Stimulated activated naive B cell treated with anti-CD40 and anti-IgM and Interleukin-4, amounts not matched to agents 10 μg/mL and 1 μg/mL and 100 μg/mL, for 72 hours (primary cell): ENCODE measurements at regions not wholly inside any gene's neighbourhood (a gene's known extent, or its start where the extent isn't known, plus 50 kb on each side); places are given as distances from the start of the nearest gene placed in this dataset.
A peak's percentile ranks its signal among the peaks of the same experiment; 100 is the strongest.

ENCODE experiments used
- ATAC-seq, 2 donors: fragments of 150-1000 bp; cut with Tn5 transposase; replicated peaks; 2 replicates each; pipeline ENCODE4 v1.10.0; 2021; ENCODE audit warnings: moderate library complexity in 1 of 2
- DNase-seq: peaks from one replicate; pipeline ENCODE4 v3.0.0; 2021
- H3K27ac Mint-ChIP-seq: one replicate; pipeline ENCODE4 v1.8.0; 2022; ENCODE audit warnings: mild to moderate bottlenecking, mixed read lengths
- H3K27me3 Mint-ChIP-seq, 2 donors: one replicate each; pipeline ENCODE4 v1.8.0; 2022; ENCODE audit warnings: mixed read lengths in 2 of 2
- H3K36me3 Mint-ChIP-seq, 2 donors: one replicate each; pipeline ENCODE4 v1.8.0; 2022; ENCODE audit warnings: mixed read lengths in 2 of 2, mild to moderate bottlenecking in 1 of 2
- H3K4me1 Mint-ChIP-seq, 2 donors: one replicate each; pipeline ENCODE4 v1.8.0; 2022; ENCODE audit warnings: mixed read lengths in 2 of 2, mild to moderate bottlenecking in 1 of 2
- H3K4me3 Mint-ChIP-seq, 2 donors: one replicate each; pipeline ENCODE4 v1.8.0; 2022; ENCODE audit warnings: mild to moderate bottlenecking in 2 of 2, mixed read lengths in 2 of 2, moderate library complexity in 1 of 2
- H3K9me3 Mint-ChIP-seq, 2 donors: one replicate each; pipeline ENCODE4 v1.8.0; 2022; ENCODE audit warnings: mixed read lengths in 2 of 2, mild to moderate bottlenecking in 1 of 2

DNA sequence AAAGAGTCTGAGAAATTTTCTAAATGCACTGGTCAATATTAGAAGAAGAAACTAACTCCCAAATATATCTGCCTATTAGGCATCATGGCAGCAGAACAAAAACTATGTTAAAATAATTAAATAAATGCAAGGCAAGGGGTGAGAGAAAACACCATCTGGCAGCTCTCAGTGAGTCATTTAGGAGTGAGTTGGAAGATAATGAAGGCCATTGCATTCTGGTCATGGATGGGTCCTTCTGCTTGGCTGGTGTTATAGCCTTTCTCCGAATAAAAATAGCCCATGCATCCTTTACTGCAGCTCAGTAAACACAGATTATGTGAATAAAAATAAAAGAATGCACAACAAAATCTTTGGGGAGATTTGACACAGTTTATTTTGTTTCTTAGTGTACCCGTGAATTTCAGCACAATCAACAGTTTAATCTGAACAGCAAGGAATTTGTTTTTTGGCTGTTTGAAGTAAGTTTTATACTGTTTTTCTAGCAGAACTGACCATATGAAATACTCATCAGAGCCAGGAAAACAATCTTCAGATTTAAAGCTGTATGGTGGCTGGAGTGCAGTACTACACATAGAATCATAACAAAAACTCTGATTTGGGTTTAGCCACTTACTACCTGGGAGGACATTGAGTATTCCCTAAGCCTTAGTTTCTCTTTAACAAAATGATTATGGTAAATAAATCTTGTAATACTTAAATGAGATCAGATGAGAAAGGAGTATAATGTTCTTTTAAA is 225.1 kb upstream of the ITGA4 start:
- Mint-ChIP-seq H3K4me3 (no peak overlapping the region), H3K27me3 (no peaks in the 10 kb centered on the region), H3K4me1 (peaks cover 7% of the 10 kb centered on the region in 2 donors), H3K27ac (no peak overlapping the region), H3K36me3 (peaks cover 0 to 3% of the 10 kb centered on the region in 2 donors), H3K9me3 (no peaks in the 10 kb centered on the region)
- ATAC-seq, result no peak
- no peak for DNase-seq

DNA sequence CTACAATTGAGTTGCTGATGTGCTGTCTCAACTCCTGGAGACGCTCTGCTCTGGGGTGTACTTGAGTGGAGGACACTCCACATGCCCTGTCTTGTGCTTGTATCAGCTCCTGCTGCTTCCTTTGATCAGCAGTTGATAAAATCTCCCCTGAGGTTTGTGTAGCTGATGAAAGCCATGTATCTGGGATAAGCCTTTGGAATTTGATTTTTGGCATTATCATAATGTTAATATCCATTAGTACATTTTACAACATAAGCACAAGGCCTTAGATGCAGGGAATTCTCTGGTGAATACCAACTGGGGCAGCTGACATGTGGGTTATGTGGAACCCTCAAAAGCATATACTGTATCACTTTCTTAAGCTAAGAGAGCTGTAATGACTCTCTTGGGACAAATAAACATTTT is 222.7 kb upstream of the ITGA4 start:
- H3K4me1 Mint-ChIP-seq, result peaks cover 7 to 9% of the 10 kb centered on the region in 2 donors

DNA sequence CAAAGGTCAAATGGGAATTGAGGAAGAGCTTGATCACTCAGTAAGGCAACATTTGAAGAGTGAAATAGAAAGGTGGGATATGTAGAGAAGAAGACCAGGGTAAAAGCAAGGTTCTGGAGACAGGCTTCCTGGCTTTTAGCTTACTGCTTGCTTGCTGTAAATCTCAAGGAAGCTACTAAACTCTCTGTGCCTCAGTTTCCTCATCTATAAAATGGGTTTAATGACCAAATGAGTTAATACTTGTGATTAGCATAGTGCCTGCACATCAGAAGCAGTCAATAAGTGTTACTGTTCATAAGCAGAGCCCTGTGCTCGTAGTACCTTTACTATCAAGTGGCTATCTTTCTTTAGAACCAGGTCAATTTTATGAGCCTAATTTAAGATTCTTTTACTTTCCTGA is 222.2 kb upstream of the ITGA4 start:
- Mint-ChIP-seq H3K4me1 (peaks cover 7 to 9% of the 10 kb centered on the region in 2 donors), H3K4me3 (no peak overlapping the region), H3K36me3 (peaks cover 0 to 5% of the 10 kb centered on the region in 2 donors), H3K27me3 (no peaks in the 10 kb centered on the region), H3K9me3 (peaks cover 0 to 2% of the 10 kb centered on the region in 2 donors), H3K27ac (no peak overlapping the region)
- no peak for ATAC-seq
- no peak for DNase-seq

More for the DNA sequence above, 222.7 kb upstream of the ITGA4 start:
- no peaks in the 10 kb centered on the region for H3K27me3 Mint-ChIP-seq
- peaks cover 0 to 2% of the 10 kb centered on the region in 2 donors for H3K9me3 Mint-ChIP-seq
- no peak overlapping the region for H3K4me3 Mint-ChIP-seq
- ATAC-seq (no peak), DNase-seq (no peak)
- H3K27ac Mint-ChIP-seq, result no peak overlapping the region
- peaks cover 0 to 5% of the 10 kb centered on the region in 2 donors for H3K36me3 Mint-ChIP-seq

DNA sequence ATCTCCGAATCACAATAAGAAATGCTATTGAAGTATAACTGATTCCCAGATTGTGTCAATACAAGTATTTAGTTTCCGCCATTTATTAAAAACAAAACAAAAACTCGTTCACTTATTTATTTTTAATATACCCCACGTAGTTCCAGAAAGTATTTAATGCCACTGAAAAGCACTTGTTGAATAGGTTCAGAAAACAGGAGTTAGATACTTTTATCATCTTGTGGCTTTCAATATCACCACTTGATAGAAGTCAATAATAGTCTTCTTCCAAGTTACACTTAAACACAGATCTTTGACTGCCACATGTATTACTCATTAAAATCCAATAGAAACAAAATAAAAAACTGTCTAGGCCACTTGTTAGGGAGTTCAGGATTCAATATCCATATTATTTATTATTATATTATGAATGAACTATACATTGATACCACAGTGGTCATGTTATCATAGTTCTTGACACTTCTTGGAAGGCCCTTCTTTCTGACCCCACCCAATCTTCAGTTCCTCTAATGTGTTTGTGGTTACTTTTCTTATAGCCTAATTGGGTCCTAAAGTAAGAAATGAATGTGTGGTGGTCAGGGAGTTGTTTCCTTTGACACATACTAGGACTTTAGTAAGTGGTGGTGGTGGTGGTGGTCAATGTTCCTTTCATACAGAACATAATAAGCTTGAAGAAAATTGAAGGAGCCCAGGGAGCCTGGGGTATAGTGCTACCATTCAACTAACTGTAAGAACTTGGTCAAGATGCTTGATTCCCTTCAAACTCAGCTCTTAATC is 221.3 kb upstream of the ITGA4 start:
- peaks cover 7 to 9% of the 10 kb centered on the region in 2 donors for H3K4me1 Mint-ChIP-seq
- no peak overlapping the region for H3K27ac Mint-ChIP-seq
- ATAC-seq, result peak; percentile 96 to 97
- peaks cover 0 to 5% of the 10 kb centered on the region in 2 donors for H3K36me3 Mint-ChIP-seq
- H3K9me3 Mint-ChIP-seq, result peaks cover 0 to 2% of the 10 kb centered on the region in 2 donors
- no peak overlapping the region for H3K4me3 Mint-ChIP-seq
- no peaks in the 10 kb centered on the region for H3K27me3 Mint-ChIP-seq
- peak; percentile 35 for DNase-seq

DNA sequence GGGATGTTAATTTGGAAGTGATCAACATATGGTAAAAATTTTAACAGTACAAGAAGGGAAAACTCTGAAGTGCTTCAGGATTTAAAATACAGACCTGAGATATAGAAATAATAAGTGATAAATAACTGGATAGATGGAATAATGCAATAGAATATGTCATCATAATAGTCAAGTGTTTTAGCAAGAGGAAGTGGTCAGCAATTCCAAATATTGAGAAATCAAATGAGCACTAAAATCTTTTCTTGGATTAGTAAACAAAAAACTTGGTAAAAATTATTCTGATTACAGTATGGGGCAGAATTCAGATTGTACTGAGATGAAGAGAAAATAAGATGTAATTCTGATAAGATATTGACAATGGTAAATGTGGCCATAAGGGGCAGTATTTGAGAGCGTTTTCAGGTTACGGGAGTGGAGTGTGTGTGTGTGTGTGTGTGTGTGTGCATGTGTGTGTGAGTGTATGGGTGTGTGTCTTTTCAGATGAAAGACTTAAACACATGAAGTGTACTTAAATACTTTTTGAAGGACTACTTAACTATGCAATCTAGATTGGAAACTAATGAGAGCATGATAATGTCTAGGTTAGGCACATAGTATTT is 217.9 kb upstream of the ITGA4 start:
- ATAC-seq (no peak), DNase-seq (no peak)
- Mint-ChIP-seq H3K36me3 (peaks cover 0 to 5% of the 10 kb centered on the region in 2 donors), H3K27ac (no peak overlapping the region), H3K4me1 (peaks cover 11 to 14% of the 10 kb centered on the region in 2 donors), H3K27me3 (no peaks in the 10 kb centered on the region), H3K9me3 (peaks cover 0 to 2% of the 10 kb centered on the region in 2 donors), H3K4me3 (no peak overlapping the region)

DNA sequence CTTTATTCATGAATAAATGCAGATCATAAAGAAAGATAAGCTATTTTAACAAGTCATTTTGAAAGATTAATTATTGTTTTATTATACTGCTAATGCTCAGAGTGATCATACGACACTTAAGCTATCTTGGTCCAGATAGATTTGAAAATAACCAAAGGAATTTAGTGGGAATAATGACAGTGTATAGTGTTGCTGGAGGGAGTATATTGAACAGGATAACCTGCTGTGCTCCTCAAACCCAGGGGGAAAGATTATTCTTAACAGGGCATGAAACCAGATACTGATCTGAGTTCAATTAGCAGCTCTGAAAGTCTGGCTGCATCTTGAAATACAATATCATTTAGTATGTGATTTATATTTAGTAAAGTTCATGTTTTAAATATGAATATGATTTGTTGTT is 216.3 kb upstream of the ITGA4 start:
- ATAC-seq, result no peak
- no peak overlapping the region for H3K27ac Mint-ChIP-seq
- H3K9me3 Mint-ChIP-seq, result peaks cover 0 to 2% of the 10 kb centered on the region in 2 donors
- no peak for DNase-seq
- H3K4me3 Mint-ChIP-seq, result no peak overlapping the region
- H3K4me1 Mint-ChIP-seq, result peaks cover 11 to 13% of the 10 kb centered on the region in 2 donors
- H3K36me3 Mint-ChIP-seq, result peaks cover 0 to 5% of the 10 kb centered on the region in 2 donors
- no peaks in the 10 kb centered on the region for H3K27me3 Mint-ChIP-seq

DNA sequence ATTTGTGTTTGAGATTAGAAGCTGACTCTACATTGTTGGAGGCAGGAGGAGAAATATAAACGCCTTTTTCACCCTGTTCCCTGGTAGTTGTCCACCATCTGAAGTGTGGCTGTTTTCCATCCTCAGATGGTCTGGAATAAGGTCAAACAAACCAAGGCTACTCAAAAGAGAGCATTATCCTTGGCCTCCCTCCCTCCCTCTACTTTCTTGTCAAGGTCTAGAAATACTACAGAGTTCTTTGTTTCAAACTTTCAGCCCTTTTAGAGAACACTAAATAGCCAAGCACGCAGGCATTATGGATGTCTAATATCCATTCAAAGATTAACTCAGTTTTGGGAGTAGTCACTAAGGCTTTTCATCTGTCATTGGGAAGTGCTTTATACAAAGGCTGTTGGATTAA is 215.8 kb upstream of the ITGA4 start:
- H3K27ac Mint-ChIP-seq, result no peak overlapping the region
- peaks cover 0 to 2% of the 10 kb centered on the region in 2 donors for H3K9me3 Mint-ChIP-seq
- no peaks in the 10 kb centered on the region for H3K27me3 Mint-ChIP-seq
- ATAC-seq, result no peak
- H3K4me1 Mint-ChIP-seq, result peaks cover 7 to 8% of the 10 kb centered on the region in 2 donors
- H3K4me3 Mint-ChIP-seq, result no peak overlapping the region
- no peak for DNase-seq
- peaks cover 0 to 5% of the 10 kb centered on the region in 2 donors for H3K36me3 Mint-ChIP-seq

DNA sequence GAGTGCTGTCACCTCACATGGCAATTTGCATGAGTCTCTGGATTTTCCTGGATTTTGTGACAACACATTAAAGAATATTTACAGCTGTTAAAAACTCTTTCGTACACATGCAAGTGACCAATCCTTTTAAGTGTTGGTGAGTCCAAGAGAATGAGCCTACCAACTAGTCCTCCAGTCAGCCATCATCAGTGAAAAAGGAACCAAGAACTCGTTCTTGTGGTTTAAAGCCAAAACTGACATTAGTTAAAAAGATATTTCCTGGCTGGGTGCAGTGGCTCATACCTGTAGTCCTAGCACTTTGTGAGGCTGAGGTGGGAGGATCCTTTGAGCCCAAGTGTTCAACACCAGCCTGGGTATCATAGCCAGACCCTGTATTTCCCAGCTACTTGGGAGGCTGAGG is 215.4 kb upstream of the ITGA4 start:
- H3K27ac Mint-ChIP-seq, result no peak overlapping the region
- H3K27me3 Mint-ChIP-seq, result no peaks in the 10 kb centered on the region
- no peak for DNase-seq
- H3K4me3 Mint-ChIP-seq, result no peak overlapping the region
- peak; percentile 77 to 82 for ATAC-seq
- H3K9me3 Mint-ChIP-seq, result peaks cover 0 to 2% of the 10 kb centered on the region in 2 donors
- H3K4me1 Mint-ChIP-seq, result peaks cover 6 to 7% of the 10 kb centered on the region in 2 donors
- H3K36me3 Mint-ChIP-seq, result peaks cover 0 to 5% of the 10 kb centered on the region in 2 donors

DNA sequence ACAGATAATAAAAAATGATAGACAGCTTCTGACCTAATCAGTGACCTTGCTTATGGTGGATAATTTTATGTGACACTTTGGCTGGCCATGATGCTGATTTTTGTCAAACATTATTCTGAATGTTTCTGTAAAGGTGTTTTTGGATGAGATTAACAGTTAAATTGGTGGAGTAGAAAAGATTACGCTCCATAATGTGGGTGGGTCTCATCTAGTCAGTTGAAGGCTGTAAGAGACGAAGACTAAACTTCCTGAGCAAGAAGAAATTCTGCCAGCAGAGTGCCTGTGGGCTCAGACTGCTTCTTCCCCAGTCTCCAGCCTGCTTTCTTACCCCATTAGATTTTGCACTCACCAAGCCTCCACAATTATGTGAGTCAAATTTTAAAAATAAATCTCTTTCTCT is 214.9 kb upstream of the ITGA4 start:
- Mint-ChIP-seq H3K4me1 (peaks cover 4 to 7% of the 10 kb centered on the region in 2 donors), H3K9me3 (peaks cover 0 to under 1% of the 10 kb centered on the region in 2 donors), H3K36me3 (no peaks in the 10 kb centered on the region), H3K27ac (no peak overlapping the region), H3K27me3 (no peaks in the 10 kb centered on the region), H3K4me3 (no peak overlapping the region)
- DNase-seq (no peak), ATAC-seq (no peak)

DNA sequence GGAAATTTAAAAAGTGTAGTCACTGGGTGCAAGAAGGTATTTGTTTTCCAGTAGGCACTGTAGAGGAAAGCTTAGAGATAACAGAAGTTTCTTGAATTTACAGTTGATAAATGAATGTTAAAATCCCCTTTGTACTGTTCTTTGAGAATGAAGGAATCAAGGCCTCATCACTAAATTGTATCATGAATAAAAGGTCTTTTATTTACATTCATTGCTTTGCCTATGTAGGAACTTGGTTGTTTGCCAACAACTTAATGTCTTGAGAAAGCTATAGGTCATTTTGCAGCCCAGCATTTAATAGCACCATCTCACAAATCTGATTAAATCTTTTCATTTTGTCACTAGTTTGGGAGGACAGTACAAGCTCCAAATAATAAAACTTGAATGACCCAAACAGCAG is 213.9 kb upstream of the ITGA4 start:
- Mint-ChIP-seq H3K36me3 (no peaks in the 10 kb centered on the region), H3K27ac (no peak overlapping the region), H3K9me3 (no peaks in the 10 kb centered on the region), H3K4me3 (no peak overlapping the region), H3K27me3 (no peaks in the 10 kb centered on the region), H3K4me1 (peaks cover 4 to 7% of the 10 kb centered on the region in 2 donors)
- DNase-seq (no peak), ATAC-seq (no peak)

DNA sequence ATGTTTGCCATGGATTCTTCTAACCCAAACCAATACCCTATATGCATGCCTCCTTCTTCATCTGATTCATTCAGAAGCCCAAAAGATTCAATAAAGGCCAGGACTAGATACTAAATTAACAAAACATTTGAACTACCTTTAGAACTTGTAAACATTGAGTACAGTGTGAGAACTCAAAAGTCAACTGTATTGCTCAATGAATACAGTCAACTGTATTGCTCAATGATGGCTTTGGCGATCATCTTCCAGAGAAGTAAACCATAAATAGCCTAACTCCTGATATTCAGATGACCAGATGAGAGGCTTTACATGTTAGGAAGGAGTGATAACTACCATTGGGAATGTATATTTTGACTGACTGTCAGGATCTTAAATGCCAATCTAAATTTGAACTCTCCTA is 206.5 kb upstream of the ITGA4 start:
- DNase-seq (no peak), ATAC-seq (no peak)
- H3K27ac Mint-ChIP-seq, result no peak overlapping the region
- no peaks in the 10 kb centered on the region for H3K27me3 Mint-ChIP-seq
- H3K9me3 Mint-ChIP-seq, result no peaks in the 10 kb centered on the region
- peaks cover 4 to 10% of the 10 kb centered on the region in 2 donors for H3K4me1 Mint-ChIP-seq
- no peaks in the 10 kb centered on the region for H3K36me3 Mint-ChIP-seq
- H3K4me3 Mint-ChIP-seq, result no peak overlapping the region

DNA sequence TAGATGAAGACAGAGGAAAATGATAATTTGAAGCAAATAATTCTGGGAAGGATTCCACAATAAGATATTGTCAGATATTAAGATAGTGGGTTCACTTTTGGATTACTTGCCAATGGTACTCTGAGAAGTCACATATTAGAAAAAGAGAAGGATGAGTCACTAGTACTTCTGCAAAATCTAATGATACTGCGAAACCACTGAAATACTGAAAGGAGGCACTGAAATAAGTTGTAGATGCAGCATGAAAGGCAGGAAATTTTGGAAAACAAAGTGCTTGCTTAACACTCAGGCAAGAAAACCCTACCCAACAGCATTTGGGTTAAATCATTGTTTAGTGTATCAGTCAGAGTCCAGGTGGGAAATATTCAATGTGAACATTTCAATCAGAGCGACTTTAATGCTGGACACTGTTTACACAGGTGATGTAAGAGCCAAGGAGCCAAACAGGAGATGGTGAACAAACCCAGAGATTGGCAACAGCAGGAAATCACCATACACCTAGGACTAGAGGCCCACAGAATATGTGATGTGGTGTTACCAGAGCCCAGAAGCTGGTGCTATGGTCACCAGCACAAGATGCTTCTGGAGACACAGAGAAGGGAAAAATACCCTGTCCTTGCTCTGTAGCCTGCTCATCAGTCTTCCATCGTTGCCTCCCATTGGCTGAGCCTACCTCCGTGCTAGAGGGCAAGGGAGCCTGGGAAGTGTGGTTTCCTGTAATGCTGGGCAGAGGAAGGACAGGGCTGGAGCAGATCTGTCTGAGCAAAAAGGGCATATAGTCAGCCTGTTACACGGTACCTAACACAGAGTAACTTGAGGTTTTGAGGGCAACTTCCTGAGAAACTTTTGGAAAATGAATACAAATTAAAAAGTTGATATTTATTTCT is 204.7 kb upstream of the ITGA4 start:
- H3K4me1 Mint-ChIP-seq, result peaks cover 4 to 10% of the 10 kb centered on the region in 2 donors
- no peaks in the 10 kb centered on the region for H3K36me3 Mint-ChIP-seq
- no peak overlapping the region for H3K27ac Mint-ChIP-seq
- no peaks in the 10 kb centered on the region for H3K27me3 Mint-ChIP-seq
- DNase-seq (no peak), ATAC-seq (peak; percentile 58 to 61)
- no peak overlapping the region for H3K4me3 Mint-ChIP-seq
- no peaks in the 10 kb centered on the region for H3K9me3 Mint-ChIP-seq

DNA sequence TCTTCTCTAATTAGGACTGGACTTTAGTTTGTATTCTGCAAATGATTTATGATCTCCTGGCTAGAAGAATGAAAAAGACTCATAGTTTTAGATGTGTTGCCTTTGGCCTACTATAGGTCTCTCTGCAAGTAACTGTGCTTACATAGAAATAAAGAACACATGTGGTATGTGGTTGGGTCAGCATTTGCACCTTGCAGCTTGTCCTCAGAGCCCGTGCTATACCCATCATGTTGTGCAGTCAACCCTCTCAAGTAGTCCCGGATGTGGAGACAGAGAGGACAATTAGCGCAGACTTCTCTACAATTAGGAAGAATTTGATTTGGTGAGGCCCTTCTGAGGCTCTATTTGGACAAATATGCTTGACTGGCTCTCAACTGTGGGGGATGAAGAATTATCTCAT is 203.7 kb upstream of the ITGA4 start:
- ATAC-seq, result no peak
- H3K9me3 Mint-ChIP-seq, result no peaks in the 10 kb centered on the region
- H3K36me3 Mint-ChIP-seq, result no peaks in the 10 kb centered on the region
- peaks cover 4 to 10% of the 10 kb centered on the region in 2 donors for H3K4me1 Mint-ChIP-seq
- no peak for DNase-seq
- no peak overlapping the region for H3K4me3 Mint-ChIP-seq
- no peak overlapping the region for H3K27ac Mint-ChIP-seq
- H3K27me3 Mint-ChIP-seq, result no peaks in the 10 kb centered on the region

DNA sequence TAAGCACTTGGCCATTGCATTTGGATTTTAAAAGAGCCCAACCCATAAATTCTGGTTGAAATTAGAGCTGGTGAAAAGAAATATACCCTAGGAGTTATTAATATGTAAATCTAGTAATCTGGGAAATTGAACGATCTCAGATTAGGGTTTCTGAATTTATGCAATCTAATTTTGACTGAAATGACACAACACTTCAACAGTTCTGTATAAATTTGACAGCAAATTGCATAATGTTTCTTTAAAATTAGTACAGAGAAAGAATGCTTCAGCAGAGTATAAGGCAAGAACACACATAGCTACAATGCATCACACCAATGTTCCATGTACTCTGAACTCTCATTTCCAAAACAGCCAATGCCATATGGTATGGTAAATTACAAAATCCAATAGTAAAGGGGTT is 201.5 kb upstream of the ITGA4 start:
- Mint-ChIP-seq H3K4me1 (peaks cover 4 to 10% of the 10 kb centered on the region in 2 donors), H3K27ac (no peak overlapping the region), H3K27me3 (no peaks in the 10 kb centered on the region), H3K4me3 (no peak overlapping the region), H3K9me3 (no peaks in the 10 kb centered on the region), H3K36me3 (no peaks in the 10 kb centered on the region)
- no peak for ATAC-seq
- DNase-seq, result no peak
